Ovary (tissue), 7 donors: ENCODE measurements at regions not wholly inside any gene's neighbourhood (a gene's known extent, or its start where the extent isn't known, plus 50 kb on each side); places are given as distances from the start of the nearest gene placed in this dataset.

Source experiments
- DNase-seq, 5 donors: peaks; one replicate each; pipeline ENCODE4 v3.0.0-alpha.2; 2019 to 2020
- H3K27ac ChIP-seq, 2 donors: fragments of 200-600 bp; one replicate each; pipeline versions ENCODE4 v1.5.1 to v1.8.0; 2019 to 2022
- H3K27me3 ChIP-seq: fragments of 200-600 bp; one replicate; pipeline ENCODE4 v1.8.0; 2022
- H3K36me3 ChIP-seq: fragments of 200-600 bp; sonication (generic); one replicate; pipeline ENCODE4 v1.5.1; 2019
- H3K4me1 ChIP-seq: one replicate; pipeline ENCODE4 v1.8.1; 2013; ENCODE audit warnings: mild to moderate bottlenecking, moderate library complexity; ENCODE audit not compliant: insufficient read depth
- H3K4me3 ChIP-seq: fragments of 200-600 bp; sonication (generic); one replicate; pipeline ENCODE4 v1.5.1; 2017
- H3K9me3 ChIP-seq, 2 donors: fragments of 200-600 bp in 1 of 2; sonication (generic) in 1 of 2; one replicate each; pipeline versions ENCODE4 v1.5.1 to v1.8.1; 2013 to 2019; ENCODE audit warnings: mild to moderate bottlenecking in 1 of 2, moderate library complexity in 1 of 2
- EP300 ChIP-seq: sonication (generic); formaldehyde crosslinking; IDR thresholded peaks from one replicate; pipeline ENCODE4 v1.6.1; 2017; ENCODE audit warnings: antibody characterized with exemption
- POLR2A ChIP-seq: fragments of 450-650 bp; IDR thresholded peaks from one replicate; pipeline ENCODE4 v1.6.1; 2017; ENCODE audit warnings: antibody characterized with exemption, mild to moderate bottlenecking, moderate library complexity
- WGBS, 3 donors: extraction: QIAGEN DNeasy Blood & Tissue Kit in 1 of 3; methylation state at CpG; one replicate each; pipeline versions ENCODE4 v1.1.5 to v1.1.7; 2013 to 2017; 5-methylcytosine and 5-hydroxymethylcytosine counted together
- intact Hi-C, 4 donors: fragments of 100-400 bp; cut with DNase I; formaldehyde crosslinking; loops; one replicate each; pipeline versions ENCODE4 v1.11.0 to v1.15.1; 2022 to 2023
- TF ChIP-seq, protein P1 (sequence below), 3 donors: fragments of 450-650 bp in 2 of 3; fragments of 200-600 bp in 1 of 3; IDR thresholded peaks; one replicate each; pipeline versions ENCODE4 v1.5.1 to v1.8.0; 2016 to 2022; ENCODE audit warnings: antibody characterized with exemption in 3 of 3, mild to moderate bottlenecking in 1 of 3
- donor health status: DM: no; HTN: no; CAD: no; lungs with moderate emphysema.
- donor health status: DM: no; HTN: no; CAD: no.
- donor health status: Bipolar disorder and iron deficiency.
- donor health status: DM: no; HTN: no; CAD: no.
- donor health status: DM: yes; HTN: yes; CAD: no.

GRCh38 chr3:139243710-139244109, 100.1 kb upstream of the MRPS22 start:
- Histone ChIP-seq H3K36me3 (no peaks in the 10 kb centered on the region), H3K27ac (no peak overlapping the region), H3K9me3 (no peaks in the 10 kb centered on the region), H3K4me1 (peaks cover 7% of the 10 kb centered on the region), H3K27me3 (no peaks in the 10 kb centered on the region), H3K4me3 (no peak overlapping the region)
- intact Hi-C loops = no loop called here
- WGBS, 3 donors = 93 to 96% (median 95%) methylated on average over 4 of the region's 4 CpGs
- TF ChIP-seq EP300 (no peak), POLR2A (no peak)
- TF ChIP-seq, protein P1, sequence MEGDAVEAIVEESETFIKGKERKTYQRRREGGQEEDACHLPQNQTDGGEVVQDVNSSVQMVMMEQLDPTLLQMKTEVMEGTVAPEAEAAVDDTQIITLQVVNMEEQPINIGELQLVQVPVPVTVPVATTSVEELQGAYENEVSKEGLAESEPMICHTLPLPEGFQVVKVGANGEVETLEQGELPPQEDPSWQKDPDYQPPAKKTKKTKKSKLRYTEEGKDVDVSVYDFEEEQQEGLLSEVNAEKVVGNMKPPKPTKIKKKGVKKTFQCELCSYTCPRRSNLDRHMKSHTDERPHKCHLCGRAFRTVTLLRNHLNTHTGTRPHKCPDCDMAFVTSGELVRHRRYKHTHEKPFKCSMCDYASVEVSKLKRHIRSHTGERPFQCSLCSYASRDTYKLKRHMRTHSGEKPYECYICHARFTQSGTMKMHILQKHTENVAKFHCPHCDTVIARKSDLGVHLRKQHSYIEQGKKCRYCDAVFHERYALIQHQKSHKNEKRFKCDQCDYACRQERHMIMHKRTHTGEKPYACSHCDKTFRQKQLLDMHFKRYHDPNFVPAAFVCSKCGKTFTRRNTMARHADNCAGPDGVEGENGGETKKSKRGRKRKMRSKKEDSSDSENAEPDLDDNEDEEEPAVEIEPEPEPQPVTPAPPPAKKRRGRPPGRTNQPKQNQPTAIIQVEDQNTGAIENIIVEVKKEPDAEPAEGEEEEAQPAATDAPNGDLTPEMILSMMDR (IDR thresholded peaks at IDR 0.05) = no peak
- no peak for DNase-seq

DNA sequence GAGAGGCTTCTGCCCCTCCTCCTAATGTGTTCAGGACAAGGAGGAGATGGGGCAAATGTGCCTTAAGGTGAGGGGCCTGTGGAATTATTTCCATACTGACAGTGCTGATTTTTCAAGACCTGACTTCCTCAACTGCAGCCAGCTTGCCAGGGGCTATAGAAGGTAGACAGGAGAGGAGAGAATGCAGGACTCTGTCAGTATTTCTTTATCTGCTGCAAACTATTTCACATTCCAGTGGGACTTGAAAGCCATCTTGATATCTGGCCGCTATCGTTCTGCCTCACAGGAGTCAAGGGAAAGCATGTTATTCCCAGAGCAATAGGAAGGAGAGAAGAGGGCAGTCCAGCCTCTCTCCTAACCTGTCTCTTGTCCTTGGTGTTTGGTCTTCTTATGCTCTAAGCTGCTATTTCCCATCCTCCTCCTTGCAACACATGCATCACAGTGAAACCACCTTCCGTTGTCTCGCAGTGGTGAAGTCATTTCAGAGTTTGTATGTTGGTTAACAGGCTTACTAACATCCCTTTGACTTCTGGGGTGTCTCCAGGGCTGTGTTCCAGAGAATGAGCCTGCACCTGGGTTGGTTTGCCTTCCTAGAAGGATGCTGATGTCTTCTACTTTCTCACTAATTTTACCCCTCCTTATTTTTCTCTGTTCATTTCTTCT, 95.1 kb upstream of the MRPS22 start:
- no peaks in the 10 kb centered on the region for H3K9me3 ChIP-seq
- intact Hi-C loops = no loop called here
- no peak for DNase-seq
- no peaks in the 10 kb centered on the region for H3K27me3 ChIP-seq
- H3K27ac ChIP-seq = peak overlapping the region in 1 of 2 donors; percentile 5
- TF ChIP-seq POLR2A (no peak), EP300 (no peak)
- TF ChIP-seq, protein P1 (IDR thresholded peaks at IDR 0.05) = no peak
- H3K4me3 ChIP-seq = no peak overlapping the region
- H3K36me3 ChIP-seq = no peaks in the 10 kb centered on the region
- WGBS, 3 donors = 84 to 85% (median 84%) methylated on average over 4 of the region's 4 CpGs
- H3K4me1 ChIP-seq = peaks cover 30% of the 10 kb centered on the region

GRCh38 chr3:139251529-139251928, 92.3 kb upstream of the MRPS22 start:
- Histone ChIP-seq H3K4me1 (peaks cover 37% of the 10 kb centered on the region), H3K27me3 (no peaks in the 10 kb centered on the region), H3K36me3 (no peaks in the 10 kb centered on the region), H3K4me3 (no peak overlapping the region), H3K27ac (peak overlapping the region in 1 of 2 donors; percentile 37), H3K9me3 (no peaks in the 10 kb centered on the region)
- intact Hi-C loops = loop anchor here in 1 of 4 donors (5.0 kb wide), 1 partner anchor 51 kb away; no protein-coding TSS in a partner anchor
- WGBS, 3 donors = 32 to 69% (median 38%) methylated on average over 4 of the region's 4 CpGs
- peak; percentile 49 to 74 (median 66) for DNase-seq
- TF ChIP-seq, protein P1 (IDR thresholded peaks at IDR 0.05) = no peak
- TF ChIP-seq EP300 (no peak), POLR2A (no peak)

- WGBS, 3 donors = 2 to 47% (median 11%) methylated on average over 7 of the region's 7 CpGs
- peak overlapping the region; percentile 1 to 37 for H3K27ac ChIP-seq
- no peak overlapping the region for H3K4me3 ChIP-seq
- H3K9me3 ChIP-seq = no peaks in the 10 kb centered on the region
- H3K4me1 ChIP-seq = peaks cover 35% of the 10 kb centered on the region
- intact Hi-C loops = loop anchor here in 1 of 4 donors (5.0 kb wide), 1 partner anchor 50 kb away; no protein-coding TSS in a partner anchor
- H3K27me3 ChIP-seq = no peaks in the 10 kb centered on the region
- TF ChIP-seq, protein P1 (IDR thresholded peaks at IDR 0.05) = no peak
- TF ChIP-seq POLR2A = no peak
- TF ChIP-seq EP300 = no peak
- H3K36me3 ChIP-seq = no peaks in the 10 kb centered on the region
- DNase-seq = peak in 4 of 5 donors; percentile 48 to 69 (median 59)
These were observed 91.1 kb upstream of the MRPS22 start for GRCh38 chr3:139252719-139253118.
